ENCODE measurements at regions not wholly inside any gene's neighbourhood (a gene's known extent, or its start where the extent isn't known, plus 50 kb on each side); places are given as distances from the start of the nearest gene placed in this dataset.

GRCh38 chr4:111807576-111807975 lies 337.7 kb upstream of the FAM241A start:
- Histone ChIP-seq H3K4me1 (ENCODE audit: control insufficient read depth, insufficient read depth, low read length) (peaks cover 3% of the 10 kb centered on the region; the same call in 1 of the 2 replicates), H3K36me3 (ENCODE audit: control insufficient read depth, insufficient read depth, low read length) (no peaks in the 10 kb centered on the region), H3K9ac (ENCODE audit: low read length) (no peak overlapping the region), H3K9me3 (ENCODE audit: control insufficient read depth, insufficient read depth, low read depth, low read length) (no peaks in the 10 kb centered on the region), H3K27ac (ENCODE audit: low read depth, low read length) (no peak overlapping the region), H3K4me3 (ENCODE audit: low read depth, low read length) (no peak overlapping the region), H3K27me3 (ENCODE audit: control insufficient read depth, insufficient read depth, low read length) (peaks cover 55% of the 10 kb centered on the region)

DNA sequence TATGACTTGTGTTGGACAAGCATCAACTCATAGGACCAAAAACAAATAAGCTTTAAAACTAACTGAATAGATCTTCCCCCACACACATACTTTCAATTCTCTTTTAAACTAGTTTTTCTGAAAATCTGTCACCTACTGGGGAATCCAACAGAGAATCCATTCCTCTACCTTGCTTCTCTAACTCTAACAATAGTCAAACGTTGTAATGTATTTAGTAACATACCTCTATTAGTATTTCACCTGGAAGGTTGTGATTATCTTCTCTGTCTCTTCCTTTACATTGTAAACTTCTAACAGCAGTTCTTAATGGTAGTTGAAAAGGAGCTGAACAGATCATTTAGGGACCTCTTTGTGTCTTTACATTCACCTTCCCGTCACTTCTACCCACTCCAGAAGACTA lies 337.1 kb upstream of the FAM241A start:
- Histone ChIP-seq H3K9ac (ENCODE audit: low read length) (no peak overlapping the region), H3K36me3 (ENCODE audit: control insufficient read depth, insufficient read depth, low read length) (no peaks in the 10 kb centered on the region), H3K4me1 (ENCODE audit: control insufficient read depth, insufficient read depth, low read length) (peaks cover 3% of the 10 kb centered on the region; the same call in 1 of the 2 replicates), H3K4me3 (ENCODE audit: low read depth, low read length) (no peak overlapping the region), H3K9me3 (ENCODE audit: control insufficient read depth, insufficient read depth, low read depth, low read length) (no peaks in the 10 kb centered on the region), H3K27ac (ENCODE audit: low read depth, low read length) (no peak overlapping the region), H3K27me3 (ENCODE audit: control insufficient read depth, insufficient read depth, low read length) (peaks cover 55% of the 10 kb centered on the region)

GRCh38 chr4:111811661-111812060 lies 333.6 kb upstream of the FAM241A start:
- Histone ChIP-seq H3K27ac (ENCODE audit: low read depth, low read length) (no peak overlapping the region), H3K4me1 (ENCODE audit: control insufficient read depth, insufficient read depth, low read length) (peaks cover 3% of the 10 kb centered on the region; the same call in 1 of the 2 replicates), H3K27me3 (ENCODE audit: control insufficient read depth, insufficient read depth, low read length) (peaks cover 48% of the 10 kb centered on the region), H3K4me3 (ENCODE audit: low read depth, low read length) (no peak overlapping the region), H3K9me3 (ENCODE audit: control insufficient read depth, insufficient read depth, low read depth, low read length) (peaks cover 5% of the 10 kb centered on the region; the same call in 1 of the 2 replicates), H3K9ac (ENCODE audit: low read length) (no peak overlapping the region), H3K36me3 (ENCODE audit: control insufficient read depth, insufficient read depth, low read length) (no peaks in the 10 kb centered on the region)

DNA sequence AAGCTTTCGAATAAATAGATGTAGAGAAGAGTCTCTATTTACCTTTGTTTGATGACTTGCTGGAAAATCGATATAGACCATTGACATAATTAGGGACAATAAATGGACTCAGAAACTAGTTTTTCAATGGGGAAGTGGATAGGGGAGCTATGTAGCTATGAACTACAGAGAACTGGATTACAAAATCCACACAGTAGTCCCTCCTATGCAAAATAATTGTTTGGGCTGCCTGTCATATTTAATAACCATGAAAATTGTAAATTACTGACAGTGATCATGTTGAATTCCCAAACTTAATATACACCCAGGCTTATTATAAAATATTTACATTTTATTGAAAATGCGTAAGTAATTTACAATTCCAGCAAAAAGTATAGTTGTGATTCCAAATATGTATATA lies 333.1 kb upstream of the FAM241A start:
- no peak overlapping the region for H3K4me3 ChIP-seq (ENCODE audit: low read depth, low read length)
- H3K36me3 ChIP-seq (ENCODE audit: control insufficient read depth, insufficient read depth, low read length) = no peaks in the 10 kb centered on the region
- peaks cover 43% of the 10 kb centered on the region for H3K27me3 ChIP-seq (ENCODE audit: control insufficient read depth, insufficient read depth, low read length)

GRCh38 chr4:111812760-111813159 lies 332.5 kb upstream of the FAM241A start:
- no peaks in the 10 kb centered on the region for H3K36me3 ChIP-seq (ENCODE audit: control insufficient read depth, insufficient read depth, low read length)
- H3K4me1 ChIP-seq (ENCODE audit: control insufficient read depth, insufficient read depth, low read length) = peaks cover under 1% of the 10 kb centered on the region; the same call in 1 of the 2 replicates
- peaks cover 14% of the 10 kb centered on the region for H3K9me3 ChIP-seq (ENCODE audit: control insufficient read depth, insufficient read depth, low read depth, low read length)
- peaks cover 37% of the 10 kb centered on the region for H3K27me3 ChIP-seq (ENCODE audit: control insufficient read depth, insufficient read depth, low read length)
- H3K9ac ChIP-seq (ENCODE audit: low read length) = no peak overlapping the region
- H3K4me3 ChIP-seq (ENCODE audit: low read depth, low read length) = no peak overlapping the region
- no peak overlapping the region for H3K27ac ChIP-seq (ENCODE audit: low read depth, low read length)

More for the DNA sequence above, 333.1 kb upstream of the FAM241A start:
- peaks cover 7% of the 10 kb centered on the region for H3K9me3 ChIP-seq (ENCODE audit: control insufficient read depth, insufficient read depth, low read depth, low read length)
- no peak overlapping the region for H3K9ac ChIP-seq (ENCODE audit: low read length)
- H3K4me1 ChIP-seq (ENCODE audit: control insufficient read depth, insufficient read depth, low read length) = peaks cover 3% of the 10 kb centered on the region; the same call in 1 of the 2 replicates
- no peak overlapping the region for H3K27ac ChIP-seq (ENCODE audit: low read depth, low read length)

DNA sequence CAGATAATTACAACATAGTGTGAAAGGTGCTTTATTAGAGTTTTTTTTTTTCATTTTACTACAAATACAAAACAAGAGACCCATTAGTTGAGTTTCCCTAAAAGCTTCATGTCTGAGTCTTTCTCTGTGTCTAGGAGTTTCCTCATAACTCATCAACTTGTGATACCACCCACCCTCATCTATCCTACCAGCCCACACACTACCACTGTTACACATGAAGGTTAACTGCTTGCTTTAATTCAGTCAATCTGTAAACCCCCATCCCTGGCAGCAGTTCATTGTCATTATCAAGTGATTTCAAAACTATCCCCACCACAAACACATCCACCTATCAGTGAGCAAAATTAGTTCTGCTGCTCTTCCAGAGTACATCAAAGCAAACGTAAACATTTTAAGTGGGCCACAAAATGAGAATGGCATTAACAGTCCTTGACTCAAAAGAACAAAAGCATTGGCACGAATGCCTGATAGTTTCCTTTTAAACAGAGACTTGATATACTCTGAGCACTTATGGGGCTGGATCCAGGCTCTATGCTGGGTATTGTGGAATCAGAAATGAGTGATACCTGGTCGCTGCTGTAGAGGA lies 331.6 kb upstream of the FAM241A start:
- no peaks in the 10 kb centered on the region for H3K36me3 ChIP-seq (ENCODE audit: control insufficient read depth, insufficient read depth, low read length)
- H3K27me3 ChIP-seq (ENCODE audit: control insufficient read depth, insufficient read depth, low read length) = peaks cover 29% of the 10 kb centered on the region
- no peak overlapping the region for H3K4me3 ChIP-seq (ENCODE audit: low read depth, low read length)
- H3K9me3 ChIP-seq (ENCODE audit: control insufficient read depth, insufficient read depth, low read depth, low read length) = peaks cover 14% of the 10 kb centered on the region
- H3K27ac ChIP-seq (ENCODE audit: low read depth, low read length) = no peak overlapping the region
- H3K4me1 ChIP-seq (ENCODE audit: control insufficient read depth, insufficient read depth, low read length) = no peaks in the 10 kb centered on the region; the same call in 1 of the 2 replicates
- H3K9ac ChIP-seq (ENCODE audit: low read length) = no peak overlapping the region

- H3K27me3 ChIP-seq (ENCODE audit: control insufficient read depth, insufficient read depth, low read length) = peaks cover 18% of the 10 kb centered on the region; the same call in 1 of the 2 replicates
- H3K9ac ChIP-seq (ENCODE audit: low read length) = no peak overlapping the region
- no peaks in the 10 kb centered on the region for H3K4me1 ChIP-seq (ENCODE audit: control insufficient read depth, insufficient read depth, low read length)
- H3K9me3 ChIP-seq (ENCODE audit: control insufficient read depth, insufficient read depth, low read depth, low read length) = peaks cover 14% of the 10 kb centered on the region
- H3K4me3 ChIP-seq (ENCODE audit: low read depth, low read length) = no peak overlapping the region
- no peaks in the 10 kb centered on the region for H3K36me3 ChIP-seq (ENCODE audit: control insufficient read depth, insufficient read depth, low read length)
- no peak overlapping the region for H3K27ac ChIP-seq (ENCODE audit: low read depth, low read length)
Measured at GRCh38 chr4:111814961-111815360, 330.3 kb upstream of the FAM241A start.

DNA sequence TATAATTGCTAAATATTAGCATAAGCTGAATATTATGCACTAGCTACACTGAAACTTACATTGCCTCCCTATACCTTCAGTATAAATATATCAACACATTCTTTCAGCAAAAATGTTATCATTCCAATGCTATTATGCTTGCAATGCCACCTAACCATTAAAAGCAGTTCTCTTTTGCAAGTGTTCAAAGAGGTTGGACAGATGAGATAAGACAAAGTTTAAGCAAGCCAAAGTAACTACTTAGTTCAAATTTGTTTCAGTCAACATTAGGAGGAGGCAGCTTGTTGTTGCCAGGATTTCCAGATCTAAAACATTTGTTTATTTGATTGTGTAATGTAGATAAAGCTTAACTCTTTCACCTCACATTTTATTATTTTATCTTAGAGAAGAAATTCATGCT lies 323.9 kb upstream of the FAM241A start:
- Histone ChIP-seq H3K9ac (ENCODE audit: low read length) (no peak overlapping the region), H3K9me3 (ENCODE audit: control insufficient read depth, insufficient read depth, low read depth, low read length) (peaks cover 13% of the 10 kb centered on the region), H3K4me1 (ENCODE audit: control insufficient read depth, insufficient read depth, low read length) (no peaks in the 10 kb centered on the region), H3K36me3 (ENCODE audit: control insufficient read depth, insufficient read depth, low read length) (no peaks in the 10 kb centered on the region), H3K27me3 (ENCODE audit: control insufficient read depth, insufficient read depth, low read length) (no peaks in the 10 kb centered on the region), H3K27ac (ENCODE audit: low read depth, low read length) (no peak overlapping the region), H3K4me3 (ENCODE audit: low read depth, low read length) (no peak overlapping the region)

GRCh38 chr4:111836601-111837000 lies 308.7 kb upstream of the FAM241A start:
- no peak overlapping the region for H3K4me3 ChIP-seq (ENCODE audit: low read depth, low read length)
- no peak overlapping the region for H3K27ac ChIP-seq (ENCODE audit: low read depth, low read length)
- H3K36me3 ChIP-seq (ENCODE audit: control insufficient read depth, insufficient read depth, low read length) = no peaks in the 10 kb centered on the region
- no peaks in the 10 kb centered on the region for H3K4me1 ChIP-seq (ENCODE audit: control insufficient read depth, insufficient read depth, low read length)
- H3K9ac ChIP-seq (ENCODE audit: low read length) = no peak overlapping the region
- peaks cover 4% of the 10 kb centered on the region; the same call in 1 of the 2 replicates for H3K9me3 ChIP-seq (ENCODE audit: control insufficient read depth, insufficient read depth, low read depth, low read length)
- H3K27me3 ChIP-seq (ENCODE audit: control insufficient read depth, insufficient read depth, low read length) = no peaks in the 10 kb centered on the region

DNA sequence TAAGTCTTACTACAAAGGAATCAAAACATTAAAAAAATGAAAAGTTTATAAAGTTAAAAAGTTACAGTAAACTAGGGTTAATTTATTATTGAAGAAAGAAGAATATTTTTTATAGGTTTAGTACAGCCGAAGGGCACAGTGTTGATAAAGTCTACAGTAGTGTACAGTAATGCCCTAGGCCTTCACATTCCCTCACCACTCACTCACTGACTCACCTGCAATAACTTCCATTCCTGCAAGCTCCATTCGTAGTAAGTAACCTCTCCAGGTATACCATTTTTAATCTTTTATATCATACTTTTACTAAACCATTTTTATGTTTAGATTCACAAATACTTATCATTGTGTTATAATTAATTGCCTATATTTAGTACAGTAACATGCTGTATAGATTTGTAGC lies 307.5 kb upstream of the FAM241A start:
- H3K9me3 ChIP-seq (ENCODE audit: control insufficient read depth, insufficient read depth, low read depth, low read length) = peaks cover 4% of the 10 kb centered on the region; the same call in 1 of the 2 replicates
- H3K4me1 ChIP-seq (ENCODE audit: control insufficient read depth, insufficient read depth, low read length) = no peaks in the 10 kb centered on the region
- no peak overlapping the region for H3K4me3 ChIP-seq (ENCODE audit: low read depth, low read length)
- H3K36me3 ChIP-seq (ENCODE audit: control insufficient read depth, insufficient read depth, low read length) = no peaks in the 10 kb centered on the region
- H3K27ac ChIP-seq (ENCODE audit: low read depth, low read length) = no peak overlapping the region
- no peaks in the 10 kb centered on the region for H3K27me3 ChIP-seq (ENCODE audit: control insufficient read depth, insufficient read depth, low read length)
- no peak overlapping the region for H3K9ac ChIP-seq (ENCODE audit: low read length)

- no peaks in the 10 kb centered on the region for H3K36me3 ChIP-seq (ENCODE audit: control insufficient read depth, insufficient read depth, low read length)
- peaks cover 4% of the 10 kb centered on the region; the same call in 1 of the 2 replicates for H3K9me3 ChIP-seq (ENCODE audit: control insufficient read depth, insufficient read depth, low read depth, low read length)
- no peaks in the 10 kb centered on the region for H3K27me3 ChIP-seq (ENCODE audit: control insufficient read depth, insufficient read depth, low read length)
Measured at GRCh38 chr4:111838406-111838930, 306.8 kb upstream of the FAM241A start.

More at GRCh38 chr4:111838406-111838930, 306.8 kb upstream of the FAM241A start:
- Histone ChIP-seq H3K27ac (ENCODE audit: low read depth, low read length) (no peak overlapping the region), H3K9ac (ENCODE audit: low read length) (no peak overlapping the region), H3K4me3 (ENCODE audit: low read depth, low read length) (no peak overlapping the region), H3K4me1 (ENCODE audit: control insufficient read depth, insufficient read depth, low read length) (no peaks in the 10 kb centered on the region)
